IPS DF 19.7 (cell line): ENCODE measurements at regions not wholly inside any gene's neighbourhood (a gene's known extent, or its start where the extent isn't known, plus 50 kb on each side); places are given as distances from the start of the nearest gene placed in this dataset.
"Not testable (repeated sequence)": the region's sequence is repeated elsewhere in the genome, so short reads cannot be mapped to it uniquely, and the experiment has no call there.

Experiments used
- DNase-seq: peaks from one replicate; pipeline ENCODE4 v3.0.0-alpha.2; 2013; ENCODE audit warnings: low read depth, low spot score

DNA sequence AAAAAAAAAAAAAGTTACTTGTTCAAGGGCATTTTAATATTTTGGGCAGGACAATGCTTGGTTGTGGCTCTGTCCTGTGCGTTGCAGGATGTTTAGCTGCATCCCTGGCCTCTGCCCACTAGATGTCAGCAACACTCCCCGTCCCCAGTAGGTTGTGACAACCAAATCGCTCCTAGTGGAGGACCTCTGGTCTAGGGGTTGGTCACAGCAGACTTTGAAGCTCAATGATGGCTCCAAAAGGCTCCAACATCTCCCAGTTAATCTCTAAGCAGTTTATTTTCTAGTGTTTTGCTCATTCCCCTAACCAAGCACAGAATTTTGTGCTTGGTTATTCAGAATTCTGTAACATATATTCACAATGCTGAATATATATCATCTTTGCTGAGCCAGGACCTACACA lies 67.0 kb downstream of the CHRNA1 start:
- peak; percentile 52 for DNase-seq

DNA sequence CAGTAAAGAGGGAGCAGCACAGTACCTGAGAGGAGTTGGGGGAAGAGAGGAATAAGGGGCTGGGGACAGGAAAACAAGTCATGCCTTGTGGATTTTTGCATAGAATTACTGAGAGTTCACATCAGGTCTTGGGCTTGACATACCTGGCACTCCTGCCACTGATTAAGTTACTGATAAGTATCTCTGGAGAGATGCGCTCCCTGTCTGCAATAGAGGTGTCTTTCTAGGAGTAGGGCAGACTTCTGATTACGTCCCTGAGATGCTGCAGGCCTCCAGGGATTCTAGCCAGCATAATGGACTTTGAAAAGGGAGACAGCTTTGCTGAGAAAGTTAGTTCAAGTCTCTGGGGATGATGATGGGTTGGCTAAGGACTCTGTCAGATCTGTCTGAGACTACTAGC lies 69.4 kb downstream of the CHRNA1 start:
- DNase-seq, result no peak

DNA sequence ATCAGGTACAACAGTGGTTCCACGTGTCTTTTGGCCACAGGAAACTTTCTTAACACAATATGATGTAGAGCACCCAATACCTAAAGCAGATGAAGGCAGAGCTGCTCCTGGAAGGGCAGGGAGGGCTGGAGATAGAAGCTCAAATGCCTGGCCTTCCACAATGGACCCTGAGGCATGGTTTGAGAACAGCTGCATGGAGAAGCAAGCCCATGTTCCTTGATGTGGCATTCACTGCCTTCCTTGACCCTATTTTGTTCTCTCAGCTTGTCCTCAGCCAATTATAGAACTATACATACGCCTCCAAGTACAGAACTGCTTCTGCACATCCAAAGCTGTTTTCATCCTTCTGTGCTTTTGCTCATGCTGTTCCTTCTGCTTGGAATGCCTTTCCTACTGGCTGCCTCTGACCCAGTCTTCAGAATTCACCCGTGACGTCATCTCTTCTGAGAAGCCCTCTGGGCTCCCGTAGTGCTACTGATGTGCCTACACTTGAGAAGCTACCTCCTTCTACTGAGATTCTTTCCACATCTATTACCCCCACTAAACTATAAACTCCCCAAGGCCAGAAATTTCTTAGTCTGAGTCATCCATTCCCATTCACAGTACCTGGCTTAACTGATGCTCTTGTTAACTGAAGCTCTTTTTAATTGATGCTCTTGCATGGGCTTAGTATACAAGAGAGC lies 69.9 kb downstream of the CHRNA1 start:
- DNase-seq, result no peak

DNA sequence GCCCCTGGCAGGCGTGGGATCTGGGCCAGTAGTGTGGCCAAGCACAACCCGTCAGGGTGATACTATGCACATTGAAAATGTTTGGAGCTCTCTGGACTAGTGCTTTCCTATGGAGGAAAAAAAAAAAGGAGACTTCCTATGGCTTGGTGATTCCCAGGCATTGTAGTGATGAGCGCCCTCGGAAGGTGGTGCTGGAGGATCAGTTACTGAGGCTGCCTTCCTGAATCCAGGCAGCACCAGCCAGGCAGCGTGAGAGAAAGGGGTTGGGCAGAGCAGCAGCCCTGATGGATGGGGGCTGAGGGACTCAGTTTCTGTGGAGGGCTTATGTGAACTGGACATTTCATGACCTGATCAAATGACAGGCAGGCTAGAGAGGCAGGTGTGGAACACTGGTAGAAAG lies 70.9 kb downstream of the CHRNA1 start:
- no peak for DNase-seq

DNA sequence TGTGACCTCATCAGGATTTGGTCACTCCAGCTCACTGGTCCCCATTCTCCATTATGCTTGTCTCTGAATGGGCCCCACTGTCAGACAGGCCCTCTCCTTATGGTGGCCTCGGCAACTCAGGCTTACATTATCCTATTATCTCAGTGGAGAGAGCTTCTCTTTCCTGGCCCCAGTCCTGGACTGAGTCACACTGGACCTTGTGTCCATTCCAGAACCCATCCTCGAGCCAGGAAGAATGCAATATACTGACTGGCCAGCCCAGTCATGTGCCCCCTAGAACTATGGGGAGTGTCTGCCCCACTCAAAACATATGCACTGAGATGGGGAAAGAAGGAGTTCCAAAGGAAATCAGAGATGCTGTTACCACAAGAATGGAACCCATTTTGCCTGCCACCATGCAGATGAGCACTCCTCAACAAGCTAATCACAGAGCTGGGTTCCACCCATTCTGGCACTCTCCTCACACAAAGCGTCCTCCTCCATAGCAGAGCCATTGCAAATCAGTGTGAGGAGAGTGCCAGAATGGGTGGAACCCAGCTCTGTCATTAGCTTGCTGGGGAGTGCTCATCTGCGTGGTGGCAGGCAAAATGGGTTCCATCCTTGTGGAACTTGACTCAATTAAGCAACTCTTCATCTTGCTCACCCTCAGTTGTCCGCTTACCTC lies 71.9 kb downstream of the CHRNA1 start:
- no peak for DNase-seq

DNA sequence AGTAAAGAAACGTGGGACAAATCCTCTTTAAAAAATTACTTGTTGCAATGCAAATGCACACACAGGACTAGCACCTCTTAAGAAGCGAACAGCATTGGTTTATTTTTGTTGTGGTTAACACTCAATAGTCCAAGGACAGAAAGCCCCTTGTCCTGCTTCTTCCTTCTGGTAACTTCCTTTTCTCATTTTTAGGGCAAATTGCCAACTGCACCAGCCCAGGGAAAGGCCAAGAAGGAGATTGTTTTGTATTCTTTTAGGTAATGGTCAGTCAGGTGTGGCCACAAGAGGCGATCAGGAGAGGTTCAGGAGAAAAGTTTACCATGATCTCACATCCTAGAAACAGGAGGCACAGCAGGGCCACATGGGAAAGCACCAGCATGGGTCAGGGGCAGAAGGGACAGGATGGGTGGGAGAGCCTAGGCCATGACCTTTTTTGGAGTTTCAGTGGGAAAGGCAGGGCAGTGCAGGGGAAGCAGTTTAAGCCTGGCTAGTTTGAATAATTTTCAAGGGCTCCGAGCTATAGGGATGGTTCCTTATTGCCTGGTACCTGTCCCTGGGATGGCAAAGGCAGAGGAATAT lies 73.0 kb downstream of the CHRNA1 start:
- DNase-seq, result no peak

DNA sequence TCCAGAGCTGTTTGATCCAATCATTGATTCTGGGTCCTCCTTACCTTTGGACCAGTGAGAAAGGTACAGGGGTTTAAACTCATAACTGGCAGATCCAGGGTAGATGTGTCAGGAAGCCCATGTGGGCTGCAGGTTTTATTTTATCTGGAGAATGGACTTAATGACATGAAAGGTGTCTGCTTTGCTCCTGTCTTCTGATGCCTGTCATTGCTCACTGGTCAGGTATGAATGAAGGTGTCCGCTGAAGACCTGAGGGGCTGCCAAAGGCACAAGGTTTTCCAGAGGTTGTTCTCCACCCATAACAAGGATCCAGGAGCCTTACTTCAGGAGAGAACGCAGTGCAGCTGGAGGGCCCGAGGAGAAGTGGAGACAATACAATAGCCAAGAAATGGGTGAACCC lies 74.2 kb downstream of the CHRNA1 start:
- no peak for DNase-seq

DNA sequence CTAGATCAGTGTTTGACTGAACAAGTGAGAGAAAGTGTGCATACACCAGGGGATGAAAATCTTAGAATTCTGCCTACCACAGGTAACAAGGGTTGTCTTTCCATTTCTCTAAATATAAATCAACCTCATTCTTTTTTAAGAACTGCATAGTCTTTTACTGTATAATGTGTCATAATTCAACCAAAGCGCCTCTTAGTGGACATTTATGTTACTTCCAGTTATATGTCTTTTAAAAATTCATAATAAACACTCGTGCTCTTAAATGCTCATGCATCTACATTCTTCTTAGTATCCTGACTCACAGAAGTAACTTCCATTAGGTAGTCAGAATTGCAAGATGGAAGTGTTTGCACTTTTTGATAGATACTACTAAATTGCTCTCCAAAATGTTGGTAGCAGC lies 76.2 kb downstream of the CHRNA1 start:
- DNase-seq, result no peak

DNA sequence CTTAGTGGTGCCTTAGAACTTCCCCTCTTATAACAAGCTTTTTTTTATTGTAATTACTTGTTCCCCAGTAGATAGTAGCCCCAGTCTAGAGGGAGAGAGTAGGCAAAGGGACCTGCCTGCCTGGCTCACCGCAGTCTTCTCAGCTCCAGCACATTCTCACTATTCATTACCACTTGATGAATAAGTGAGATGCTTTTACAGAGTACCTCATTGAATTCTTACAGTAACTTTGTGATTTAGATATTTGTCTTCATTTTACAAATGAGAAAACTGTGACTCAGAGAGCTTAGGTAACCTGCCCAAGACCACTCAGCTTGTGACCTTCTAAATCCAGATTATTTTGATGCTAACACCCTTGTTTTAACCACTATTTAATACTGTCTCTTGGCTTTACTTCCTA lies 77.8 kb downstream of the CHRNA1 start:
- DNase-seq, result no peak

DNA sequence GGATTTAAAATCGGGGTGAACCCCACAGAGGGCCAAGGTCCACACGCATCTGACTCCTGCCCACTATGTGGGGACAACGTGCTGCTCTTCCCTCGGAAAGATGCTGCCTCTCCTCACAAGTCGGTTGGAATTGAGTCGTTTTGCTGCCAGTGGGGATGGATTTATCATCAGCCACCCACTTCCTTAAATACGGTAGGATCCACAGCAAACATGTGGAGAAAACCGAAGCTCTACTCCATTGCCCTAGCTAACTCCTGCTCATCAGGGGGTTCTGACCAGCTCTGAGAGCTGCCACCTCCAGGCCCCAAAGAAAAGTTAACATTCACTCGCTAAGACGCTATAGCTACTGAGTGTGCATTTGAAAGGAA lies 80.9 kb downstream of the CHRNA1 start:
- no peak for DNase-seq

DNA sequence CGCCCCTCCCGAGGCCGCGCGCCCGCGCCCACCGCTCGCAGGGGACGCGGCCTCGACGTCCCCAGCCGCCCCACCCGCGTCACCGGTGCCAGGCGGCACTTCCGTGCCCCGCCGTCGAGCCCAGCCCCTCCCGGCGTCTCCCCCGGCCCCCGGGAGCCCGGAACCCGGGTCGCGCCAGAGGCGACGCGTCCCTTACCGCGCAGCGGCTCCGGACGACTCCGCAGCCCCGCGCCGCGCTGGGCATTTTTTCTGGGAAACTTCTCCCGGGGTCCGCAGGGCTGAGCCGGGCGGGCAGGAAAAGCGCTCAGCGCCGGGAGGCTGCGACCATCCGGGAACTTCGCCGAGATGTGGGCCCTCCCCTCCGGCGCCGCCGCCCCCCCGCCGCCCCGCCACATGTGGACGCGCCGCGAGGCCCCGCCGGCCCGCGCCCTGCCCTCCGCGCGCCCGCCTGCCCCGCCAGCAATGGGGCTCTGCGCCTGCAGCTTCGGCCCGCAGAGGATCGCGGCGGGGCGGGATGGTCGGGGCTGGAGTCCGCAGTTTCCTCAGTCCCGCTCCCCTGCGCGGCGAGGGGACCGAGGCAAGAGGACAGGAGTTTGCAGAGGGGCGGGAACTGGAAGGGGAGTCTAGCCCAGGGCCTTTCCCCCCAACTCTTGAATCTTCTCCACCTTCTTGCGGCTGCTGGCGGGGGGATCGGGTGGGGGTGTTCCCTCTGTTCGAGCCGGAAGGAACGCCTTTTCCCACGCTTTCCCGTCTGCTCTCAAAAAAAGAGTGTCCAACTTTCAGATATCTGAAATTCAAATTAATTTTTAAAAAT lies 81.5 kb downstream of the CHRNA1 start:
- peak; percentile 17 for DNase-seq

DNA sequence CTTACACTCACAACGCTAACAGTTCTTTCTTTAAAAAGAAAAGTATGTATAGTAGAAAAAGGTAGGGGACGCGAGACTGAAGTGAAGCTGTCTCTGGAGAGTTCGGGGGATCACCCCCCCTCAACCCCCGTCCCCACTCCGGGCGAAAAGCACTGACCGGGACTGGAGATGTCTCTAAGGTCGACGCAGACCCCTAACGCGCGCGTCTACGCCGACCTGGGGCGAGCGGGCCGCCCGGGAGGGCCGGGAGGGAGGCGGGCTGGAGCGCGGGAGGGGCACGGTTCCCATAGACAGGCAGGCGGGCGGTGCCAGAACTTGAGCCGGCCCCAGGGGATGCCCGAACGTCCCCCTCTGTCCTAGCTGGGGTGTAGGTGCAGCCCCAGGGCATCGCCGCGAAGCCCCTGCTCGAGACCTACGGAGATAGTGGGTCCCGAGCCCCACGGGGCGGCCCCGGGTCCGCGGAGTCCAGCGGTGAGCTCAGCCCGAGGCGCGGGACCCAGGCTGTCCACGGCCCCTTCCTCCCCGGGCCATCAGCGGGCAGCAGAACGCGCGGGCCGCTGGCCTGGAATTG lies 82.2 kb downstream of the CHRNA1 start:
- no peak for DNase-seq

DNA sequence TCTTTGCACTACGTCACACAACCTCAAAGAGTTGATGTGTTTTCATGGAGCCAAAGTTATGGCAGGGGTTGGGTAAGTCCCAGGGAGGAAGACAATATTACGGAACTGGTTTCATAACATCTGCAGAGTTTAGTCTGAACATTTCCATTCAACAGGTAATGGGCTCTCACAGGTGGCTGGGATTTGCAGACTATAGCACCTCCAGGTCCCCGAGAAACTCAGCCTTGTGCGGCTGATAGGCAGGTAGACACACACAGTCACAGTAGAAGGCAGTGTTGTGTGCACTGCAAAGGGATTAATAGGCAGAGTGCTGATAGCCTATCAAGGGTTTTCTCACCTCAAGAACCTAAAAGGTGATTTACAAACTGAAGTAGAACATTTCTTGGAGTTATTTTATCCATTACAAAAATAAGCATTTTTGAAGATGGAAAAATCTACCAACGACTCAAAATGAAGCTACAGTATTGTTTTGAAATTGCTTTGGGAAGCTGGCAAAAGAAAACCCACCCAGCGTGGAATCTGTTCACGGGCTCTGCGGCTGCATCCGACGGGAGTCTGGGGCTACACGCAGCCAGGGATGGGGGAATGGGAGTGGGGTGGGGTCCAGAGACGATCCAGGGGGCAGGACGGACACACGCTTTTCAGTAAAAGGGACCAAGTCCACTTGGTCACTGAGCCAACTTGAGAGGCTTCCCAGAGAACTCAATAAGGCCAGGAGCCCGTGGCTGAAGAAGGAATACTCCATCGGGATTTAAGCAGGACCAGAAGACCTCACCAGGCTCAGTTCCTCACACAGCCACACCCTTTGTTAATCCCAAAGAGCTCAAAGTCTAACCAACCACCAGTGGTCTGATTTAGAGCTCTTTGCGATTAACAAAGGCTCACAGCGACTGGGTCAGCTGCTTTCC lies 82.9 kb downstream of the CHRNA1 start:
- DNase-seq, result no peak

DNA sequence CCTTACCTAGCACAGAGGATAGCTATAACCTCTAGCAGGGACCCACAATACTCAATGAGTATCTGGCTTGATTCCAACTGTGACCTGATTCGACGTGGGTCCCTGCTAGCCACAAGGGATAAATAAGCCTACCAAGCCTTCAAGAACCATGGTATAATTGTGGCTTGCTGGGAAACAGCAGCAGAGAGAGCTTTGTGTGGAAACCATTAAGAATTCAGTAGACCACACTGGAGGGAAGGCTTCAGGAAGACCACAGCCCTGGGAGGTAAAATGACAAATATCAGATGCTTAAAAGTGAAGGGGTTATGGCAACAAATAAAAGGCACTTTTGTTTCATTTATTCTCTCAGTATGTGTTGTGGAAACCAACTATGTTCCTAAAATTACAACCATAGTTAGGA lies 82.6 kb upstream of the WIPF1 start:
- DNase-seq, result no peak

DNA sequence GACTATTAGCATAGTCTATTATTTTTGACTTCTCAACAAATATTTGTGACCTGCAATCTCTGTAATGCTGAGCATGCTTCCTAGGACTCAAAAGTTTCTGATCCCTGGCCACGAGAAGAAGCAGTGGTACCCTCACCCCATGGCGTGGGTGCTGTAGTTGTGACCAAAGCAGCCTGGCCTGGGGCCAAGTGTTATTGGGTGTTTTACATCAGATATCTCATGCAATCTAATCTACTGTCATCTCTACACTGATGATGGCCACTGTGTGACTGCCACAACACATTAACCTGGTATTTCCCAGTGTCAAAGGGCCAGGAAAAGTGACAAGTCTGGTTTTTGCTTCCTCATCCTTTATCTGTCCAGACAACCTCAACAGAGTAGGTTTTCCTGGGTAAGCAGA lies 80.8 kb upstream of the WIPF1 start:
- DNase-seq, result no peak

DNA sequence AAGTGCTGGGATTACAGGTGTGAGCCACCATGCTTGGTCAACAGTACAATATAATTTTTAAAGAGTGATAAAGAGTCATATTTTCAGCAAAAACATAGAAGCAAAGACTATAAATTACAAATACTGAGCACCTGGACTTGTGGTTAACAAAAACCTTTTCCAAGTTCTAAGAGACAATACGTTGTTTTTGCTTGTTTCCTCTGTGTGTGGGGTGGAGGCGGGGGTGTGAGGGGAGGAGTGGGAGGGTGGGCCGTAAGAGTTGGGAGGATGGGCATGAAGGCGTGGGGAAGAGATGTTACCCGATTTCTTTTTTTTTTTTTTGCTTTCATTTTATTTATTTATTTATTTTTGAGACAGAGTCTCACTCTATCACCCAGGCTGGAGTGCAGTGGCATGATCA lies 78.0 kb upstream of the WIPF1 start:
- no peak for DNase-seq

DNA sequence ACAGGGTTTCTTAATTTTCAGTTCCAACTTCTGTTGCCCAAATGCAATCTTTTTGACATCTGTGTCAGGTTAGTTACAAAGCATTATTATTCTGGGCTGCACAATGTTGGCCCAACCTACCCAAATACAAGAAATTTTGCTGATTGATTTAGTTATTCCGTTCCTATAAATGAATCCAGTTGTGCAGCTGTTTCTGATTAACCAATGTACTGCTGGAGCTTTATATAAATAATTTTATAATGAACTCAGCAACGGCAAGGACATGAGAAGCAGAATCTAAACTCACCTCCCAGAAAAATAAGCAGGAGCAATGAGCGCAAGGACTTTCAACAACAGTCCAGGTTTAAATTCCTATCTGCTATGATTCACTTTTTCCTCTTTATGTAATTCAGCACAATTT lies 76.3 kb upstream of the WIPF1 start:
- no peak for DNase-seq

DNA sequence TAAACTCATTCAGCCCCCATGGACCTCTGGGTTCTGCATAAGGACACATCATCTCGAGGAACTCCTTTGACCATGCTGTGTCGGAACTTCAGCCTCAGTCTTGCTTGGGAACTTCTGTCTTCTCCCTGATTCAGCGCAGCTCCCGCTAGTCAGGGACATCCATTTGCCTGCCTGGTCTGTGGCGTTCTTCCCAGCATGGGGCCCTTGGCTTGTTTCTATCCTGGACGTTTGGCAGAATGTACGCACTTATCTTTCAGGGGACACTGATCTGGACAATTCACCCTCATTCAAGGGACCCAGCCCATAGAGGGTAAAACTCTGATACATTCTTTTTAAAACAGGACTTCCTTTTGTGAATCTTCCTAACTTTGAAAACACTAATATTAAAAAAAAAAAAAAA lies 75.8 kb upstream of the WIPF1 start:
- DNase-seq, result no peak

DNA sequence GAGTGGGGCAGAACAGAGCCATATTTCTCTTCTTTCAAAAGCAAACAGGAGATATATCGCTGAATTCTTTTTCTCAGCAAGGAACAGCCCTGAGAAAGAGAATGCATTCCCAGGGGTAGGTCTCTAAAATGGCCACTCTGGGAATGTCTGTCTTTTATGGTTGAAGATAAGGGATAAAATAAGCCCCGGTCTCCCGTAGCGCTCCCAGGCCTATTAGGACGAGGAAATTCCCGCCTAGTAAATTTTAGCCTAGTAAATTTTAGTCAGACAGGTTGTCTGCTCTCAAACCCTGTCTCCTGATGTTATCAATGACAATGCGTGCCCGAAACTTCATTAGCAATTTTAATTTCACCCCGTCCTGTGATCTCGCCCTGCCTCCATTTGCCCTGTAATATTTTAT lies 73.9 kb upstream of the WIPF1 start:
- not testable (repeated sequence) for DNase-seq

DNA sequence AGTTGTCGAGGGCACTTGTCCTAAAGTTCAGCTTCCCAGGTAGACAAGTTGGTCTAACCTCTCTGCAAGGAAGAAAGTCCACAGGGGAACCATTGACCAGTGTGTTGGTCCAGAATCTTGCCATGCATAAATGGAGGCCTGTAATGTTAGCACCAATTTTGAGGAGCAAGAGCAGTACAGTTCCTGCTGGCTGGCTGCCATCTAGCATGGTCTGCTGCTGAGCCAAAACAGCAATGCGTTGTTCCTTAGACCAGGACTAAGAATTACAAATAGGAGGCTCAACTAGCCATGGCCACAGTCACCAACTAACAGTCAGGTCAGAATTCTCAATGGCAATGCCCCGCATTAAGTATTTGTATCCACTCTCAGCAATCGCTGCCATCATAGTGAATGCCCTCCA lies 72.8 kb upstream of the WIPF1 start:
- DNase-seq, result no peak

DNA sequence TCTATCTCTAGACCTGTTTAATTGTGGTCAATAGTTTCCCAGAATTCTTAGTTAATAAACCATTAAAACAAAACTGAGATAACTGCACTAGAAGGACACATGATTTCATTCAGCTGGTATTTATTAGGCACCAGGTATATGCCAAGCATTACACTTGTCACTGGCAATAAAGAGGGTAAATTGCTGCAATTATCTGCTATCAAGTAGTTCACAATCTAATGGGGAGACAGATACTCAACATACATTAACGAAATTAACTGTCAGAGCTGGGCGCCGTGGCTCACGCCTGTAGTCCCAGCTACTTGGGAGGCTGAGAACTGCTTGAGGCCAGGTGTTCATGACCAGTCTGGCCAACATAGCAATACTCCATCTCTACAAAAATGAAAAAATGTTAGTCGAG lies 71.7 kb upstream of the WIPF1 start:
- DNase-seq, result no peak
